Uterus (tissue), 2 donors: ENCODE measurements at regions not wholly inside any gene's neighbourhood (a gene's known extent, or its start where the extent isn't known, plus 50 kb on each side); places are given as distances from the start of the nearest gene placed in this dataset.

Experiments used
- CTCF ChIP-seq, 4 experiments: fragments of 200-600 bp in 2 of 4; fragments of 450-650 bp in 2 of 4; sonication (generic) in 2 of 4; IDR thresholded peaks; one replicate each; pipeline ENCODE4 v1.5.1; 2016 to 2019; ENCODE audit warnings: antibody characterized with exemption in 4 of 4, mild to moderate bottlenecking in 2 of 4, moderate library complexity in 1 of 4
- POLR2A ChIP-seq, 2 donors: fragments of 450-650 bp; IDR thresholded peaks; one replicate each; pipeline ENCODE4 v1.6.1; 2016; ENCODE audit warnings: antibody characterized with exemption in 2 of 2, mild to moderate bottlenecking in 1 of 2, moderate library complexity in 1 of 2

GRCh38 chr19:27894906-27895754 is 1317.8 kb downstream of the UQCRFS1 start:
- TF ChIP-seq CTCF (IDR thresholded peaks at IDR 0.05), result no peak
- TF ChIP-seq POLR2A (IDR thresholded peaks at IDR 0.05), result no peak
